Lower leg skin (tissue), 4 donors: ENCODE measurements at regions not wholly inside any gene's neighbourhood (a gene's known extent, or its start where the extent isn't known, plus 50 kb on each side); places are given as distances from the start of the nearest gene placed in this dataset.

Experiments
- DNase-seq, 2 donors: peaks; one replicate each; pipeline ENCODE4 v3.0.0-alpha.2; 2019; ENCODE audit warnings: low spot score in 2 of 2
- H3K4me3 ChIP-seq: fragments of 200-600 bp; sonication (generic); 2 replicates; pipeline ENCODE4 v1.5.1; 2017; ENCODE audit warnings: mild to moderate bottlenecking, low read depth; ENCODE audit not compliant: poor library complexity, severe bottlenecking
- CTCF ChIP-seq, 3 donors: fragments of 450-650 bp; IDR thresholded peaks; one replicate each; pipeline ENCODE4 v1.5.1; 2016; ENCODE audit warnings: antibody characterized with exemption in 3 of 3, mild to moderate bottlenecking in 3 of 3, moderate library complexity in 2 of 3
- POLR2A ChIP-seq, 2 donors: fragments of 450-650 bp; IDR thresholded peaks; one replicate each; pipeline ENCODE4 v1.6.1; 2016 to 2017; ENCODE audit warnings: antibody characterized with exemption in 2 of 2, mild to moderate bottlenecking in 1 of 2, moderate library complexity in 1 of 2
- WGBS, 2 donors: methylation state at CpG; one replicate each; pipeline ENCODE4 v1.1.5; 2018; 5-methylcytosine and 5-hydroxymethylcytosine counted together
- intact Hi-C: fragments of 100-400 bp; cut with DNase I; formaldehyde crosslinking; loops from one replicate; pipeline ENCODE4 v1.15.0; 2023; ENCODE audit warnings: low total_unique reads

GRCh38 chr12:111256629-111257434 is 112.1 kb downstream of the PHETA1 start:
- 37 to 48% methylated on average over 10 of the region's 10 CpGs for WGBS, 2 donors
- no peak for TF ChIP-seq POLR2A (IDR thresholded peaks at IDR 0.05)
- no peak for TF ChIP-seq CTCF (IDR thresholded peaks at IDR 0.05)
- intact Hi-C loops = no loop called here
- H3K4me3 ChIP-seq = no peak overlapping the region
- DNase-seq = no peak

- no peak for DNase-seq
- intact Hi-C loops = no loop called here
- 51 to 55% methylated on average over 7 of the region's 7 CpGs for WGBS, 2 donors
- no peak for TF ChIP-seq CTCF (IDR thresholded peaks at IDR 0.05)
- TF ChIP-seq POLR2A (IDR thresholded peaks at IDR 0.05) = no peak
- no peak overlapping the region for H3K4me3 ChIP-seq
These were observed 113.6 kb downstream of the PHETA1 start for GRCh38 chr12:111255261-111255660.

- no peak for DNase-seq
- WGBS, 2 donors = 52 to 59% methylated on average over 3 of the region's 3 CpGs
- H3K4me3 ChIP-seq = no peak overlapping the region
- TF ChIP-seq POLR2A (IDR thresholded peaks at IDR 0.05) (no peak), CTCF (IDR thresholded peaks at IDR 0.05) (no peak)
- intact Hi-C loops = no loop called here
These were observed 114.8 kb downstream of the PHETA1 start for GRCh38 chr12:111254106-111254505.

- no peak for DNase-seq
- TF ChIP-seq CTCF (IDR thresholded peaks at IDR 0.05) = no peak
- no peak overlapping the region for H3K4me3 ChIP-seq
- WGBS, 2 donors = 69 to 72% methylated on average over 12 of the region's 12 CpGs
- intact Hi-C loops = no loop called here
These were observed 115.7 kb downstream of the PHETA1 start for GRCh38 chr12:111253213-111253612.

GRCh38 chr12:111251787-111252186 is 117.1 kb downstream of the PHETA1 start:
- DNase-seq = no peak
- no peak for TF ChIP-seq CTCF (IDR thresholded peaks at IDR 0.05)
- TF ChIP-seq POLR2A (IDR thresholded peaks at IDR 0.05) = no peak
- intact Hi-C loops = no loop called here
- WGBS, 2 donors = 83 to 91% methylated on average over 7 of the region's 7 CpGs
- no peak overlapping the region for H3K4me3 ChIP-seq
